WI38 (cell line): ENCODE measurements at regions not wholly inside any gene's neighbourhood (a gene's known extent, or its start where the extent isn't known, plus 50 kb on each side); places are given as distances from the start of the nearest gene placed in this dataset.
"Not testable (repeated sequence)": the region's sequence is repeated elsewhere in the genome, so short reads cannot be mapped to it uniquely, and the experiment has no call there.

Experiments used
- H3K4me3 ChIP-seq: 2 replicates; pipeline ENCODE4 v1.5.1; 2011; ENCODE audit warnings: low read depth, mild to moderate bottlenecking, control low read depth, low read length
- TF ChIP-seq, protein P1 (sequence below): IDR thresholded peaks from 2 replicates; pipeline ENCODE4 v1.5.1; 2012; ENCODE audit warnings: low read depth, mild to moderate bottlenecking, control low read depth, low read length

DNA sequence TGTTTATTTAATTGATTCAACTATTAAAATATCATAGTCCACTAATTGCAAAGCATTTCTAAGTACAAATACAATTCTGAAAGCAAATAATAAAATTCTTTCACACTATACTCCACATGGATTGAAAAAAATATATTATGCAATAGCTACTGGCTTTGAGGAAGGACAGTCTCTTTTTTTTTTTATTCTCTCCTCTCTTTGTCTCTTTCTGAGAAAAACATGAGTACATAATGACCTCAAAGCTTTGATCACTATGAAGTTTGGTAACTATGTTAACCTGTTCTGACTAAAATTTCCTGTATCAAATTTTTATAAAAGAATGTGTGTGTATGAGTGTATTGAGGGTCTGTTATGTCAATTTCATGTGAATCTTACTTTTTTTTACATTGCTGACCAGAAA lies 96.2 kb downstream of the RGS2 start:
- TF ChIP-seq, protein P1, sequence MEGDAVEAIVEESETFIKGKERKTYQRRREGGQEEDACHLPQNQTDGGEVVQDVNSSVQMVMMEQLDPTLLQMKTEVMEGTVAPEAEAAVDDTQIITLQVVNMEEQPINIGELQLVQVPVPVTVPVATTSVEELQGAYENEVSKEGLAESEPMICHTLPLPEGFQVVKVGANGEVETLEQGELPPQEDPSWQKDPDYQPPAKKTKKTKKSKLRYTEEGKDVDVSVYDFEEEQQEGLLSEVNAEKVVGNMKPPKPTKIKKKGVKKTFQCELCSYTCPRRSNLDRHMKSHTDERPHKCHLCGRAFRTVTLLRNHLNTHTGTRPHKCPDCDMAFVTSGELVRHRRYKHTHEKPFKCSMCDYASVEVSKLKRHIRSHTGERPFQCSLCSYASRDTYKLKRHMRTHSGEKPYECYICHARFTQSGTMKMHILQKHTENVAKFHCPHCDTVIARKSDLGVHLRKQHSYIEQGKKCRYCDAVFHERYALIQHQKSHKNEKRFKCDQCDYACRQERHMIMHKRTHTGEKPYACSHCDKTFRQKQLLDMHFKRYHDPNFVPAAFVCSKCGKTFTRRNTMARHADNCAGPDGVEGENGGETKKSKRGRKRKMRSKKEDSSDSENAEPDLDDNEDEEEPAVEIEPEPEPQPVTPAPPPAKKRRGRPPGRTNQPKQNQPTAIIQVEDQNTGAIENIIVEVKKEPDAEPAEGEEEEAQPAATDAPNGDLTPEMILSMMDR: no peak
- H3K4me3 ChIP-seq: no peak overlapping the region

GRCh38 chr1:192906334-192906733 lies 97.5 kb downstream of the RGS2 start:
- no peak overlapping the region for H3K4me3 ChIP-seq
- TF ChIP-seq, protein P1: no peak

DNA sequence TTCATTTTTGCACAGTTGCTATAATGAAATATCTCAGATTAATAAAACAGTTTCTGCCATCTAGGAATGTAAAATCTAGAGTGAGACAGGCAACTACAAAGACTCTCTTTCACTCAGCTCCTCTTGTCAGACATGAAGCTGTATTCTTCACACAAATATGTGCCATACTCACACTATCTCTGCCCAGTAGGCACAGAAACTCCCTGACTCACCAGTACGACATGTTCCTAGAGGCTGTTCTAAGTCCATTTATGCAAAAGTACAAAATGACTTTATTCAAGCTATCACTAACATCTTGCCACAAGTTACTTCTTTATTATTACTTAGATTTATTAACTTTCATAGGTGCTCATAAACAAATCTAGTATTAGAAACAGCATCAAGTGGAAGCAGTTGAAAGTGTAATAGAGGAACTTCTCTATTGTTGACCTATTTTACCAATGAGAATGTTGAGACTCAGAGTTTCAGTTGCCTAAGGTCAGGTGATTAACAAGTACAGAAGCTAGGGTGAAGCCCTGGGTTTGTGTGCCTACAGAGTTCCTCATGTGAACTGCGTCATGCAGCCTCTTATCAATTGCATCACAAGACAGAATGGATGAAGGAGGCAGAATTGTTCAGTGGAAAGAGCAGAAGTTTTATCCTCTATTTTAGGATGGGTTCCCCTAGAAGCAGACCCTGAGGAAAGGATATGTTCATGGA lies 98.9 kb downstream of the RGS2 start:
- H3K4me3 ChIP-seq: no peak overlapping the region
- TF ChIP-seq, protein P1: no peak

DNA sequence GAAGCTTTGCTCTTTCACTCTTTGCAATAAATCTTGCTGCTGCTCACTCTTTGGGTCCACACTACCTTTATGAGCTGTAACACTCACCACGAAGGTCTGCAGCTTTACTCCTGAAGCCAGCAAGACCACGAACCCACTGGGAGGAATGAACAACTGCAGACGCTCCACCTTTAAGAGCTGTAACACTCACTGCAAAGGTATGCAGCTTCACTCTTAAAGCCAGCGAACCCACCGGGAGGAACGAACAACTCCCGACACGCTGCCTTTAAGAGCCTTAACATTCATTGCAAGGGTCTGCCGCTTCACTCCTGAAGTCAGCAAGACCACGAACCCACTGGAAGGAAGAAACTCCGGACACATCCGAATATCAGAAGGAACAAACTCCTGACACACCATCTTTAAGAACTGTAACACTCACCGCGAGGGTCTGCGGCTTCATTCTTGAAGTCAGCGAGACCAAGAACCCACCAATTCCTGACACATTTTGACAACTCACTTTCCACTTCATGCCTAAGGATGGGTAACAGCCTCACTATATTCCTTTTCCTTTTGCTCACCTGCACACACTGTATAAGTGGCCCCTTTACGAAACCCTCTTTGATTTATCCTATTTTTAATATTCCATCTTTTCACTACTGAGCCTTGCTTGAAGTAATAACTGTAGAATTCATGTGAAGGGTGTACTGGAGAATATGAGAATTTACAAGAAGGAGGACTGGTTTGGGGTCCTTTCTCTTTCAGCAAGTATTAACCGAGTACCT lies 103.2 kb downstream of the RGS2 start:
- H3K4me3 ChIP-seq: not testable (repeated sequence)

DNA sequence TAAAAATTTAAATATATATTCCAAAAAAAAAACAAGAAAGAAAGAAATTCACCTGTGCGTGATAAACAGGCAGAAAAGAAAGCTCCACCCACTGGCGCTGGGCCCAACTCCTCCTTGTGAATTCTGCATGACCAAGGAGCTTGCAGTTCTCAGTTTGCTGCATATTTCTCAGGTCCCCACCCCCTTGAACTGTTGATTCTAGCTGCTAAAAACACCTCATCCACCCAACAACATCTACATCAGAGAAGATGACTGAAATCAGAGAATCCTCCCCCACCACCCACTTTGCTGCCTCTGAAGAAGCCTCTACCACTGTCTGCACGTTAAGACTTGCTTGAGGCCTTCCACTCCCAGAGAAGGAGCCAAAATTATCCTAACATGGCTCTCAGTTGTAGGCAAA lies 104.8 kb downstream of the RGS2 start:
- TF ChIP-seq, protein P1: no peak
- no peak overlapping the region for H3K4me3 ChIP-seq

- H3K4me3 ChIP-seq: no peak overlapping the region
- TF ChIP-seq, protein P1: no peak
Measured at GRCh38 chr1:192914092-192914491, 105.3 kb downstream of the RGS2 start.

DNA sequence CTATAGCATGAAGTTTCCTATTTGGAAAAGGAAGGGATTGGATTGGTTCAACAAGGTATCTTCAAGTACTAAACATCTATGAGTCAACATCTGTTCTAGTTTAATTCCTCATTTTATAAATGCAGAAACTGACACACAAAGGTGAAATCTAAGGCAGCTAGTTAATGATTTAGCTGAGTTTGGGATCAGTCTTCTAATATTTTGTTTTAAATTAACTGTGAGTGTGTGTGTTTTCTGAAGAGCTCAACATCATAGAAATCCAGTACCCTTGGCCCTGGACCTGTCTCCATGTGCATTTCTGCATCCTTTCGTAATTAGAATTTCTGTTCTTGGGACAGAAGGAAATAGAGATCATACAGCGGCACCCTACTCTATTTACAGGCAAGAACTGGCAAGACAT lies 105.9 kb downstream of the RGS2 start:
- TF ChIP-seq, protein P1: no peak

More for the DNA sequence above, 105.9 kb downstream of the RGS2 start:
- no peak overlapping the region for H3K4me3 ChIP-seq
